ENCODE measurements at regions not wholly inside any gene's neighbourhood (a gene's known extent, or its start where the extent isn't known, plus 50 kb on each side); places are given as distances from the start of the nearest gene placed in this dataset.

DNA sequence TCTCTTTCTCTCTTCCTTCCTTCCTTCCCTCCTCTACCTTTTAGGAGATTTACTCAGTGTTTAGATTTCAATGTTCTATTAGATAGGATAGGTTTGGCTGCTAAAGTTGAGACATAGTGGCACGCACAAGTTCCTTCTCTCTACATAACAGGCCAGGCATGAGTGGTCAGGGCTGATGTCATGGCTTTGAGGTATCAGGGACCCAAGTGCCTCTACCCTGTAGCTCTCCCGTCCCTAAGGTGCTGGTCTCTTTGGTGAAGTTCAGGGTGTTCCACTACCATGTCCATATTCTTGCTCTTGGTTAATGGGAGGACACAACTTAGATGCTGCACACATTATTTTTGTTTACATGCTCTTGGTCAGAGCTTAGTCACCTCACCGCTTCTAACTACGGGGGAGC is 245.3 kb downstream of the QKI start:
- TF ChIP-seq CTCF (IDR thresholded peaks at IDR 0.05; ENCODE audit: low read length) (no peak), EZH2 (optimal IDR thresholded peaks at IDR 0.05; ENCODE audit: low read depth, low read length) (no peak), EZH2phosphoT487 (IDR thresholded peaks at IDR 0.05; ENCODE audit: low read length) (no peak)

Data from MM.1S (cell line).